Kidney epithelial cell (primary cell): ENCODE measurements at regions not wholly inside any gene's neighbourhood (a gene's known extent, or its start where the extent isn't known, plus 50 kb on each side); places are given as distances from the start of the nearest gene placed in this dataset.

Experiments used
- DNase-seq: peaks from one replicate; pipeline ENCODE4 v3.0.0-alpha.2; 2010; ENCODE audit warnings: low read depth
- H3K27me3 ChIP-seq: 2 replicates; pipeline ENCODE4 v1.6.0; 2011; ENCODE audit warnings: low read length; ENCODE audit not compliant: control insufficient read depth, insufficient read depth
- H3K36me3 ChIP-seq: 2 replicates; pipeline ENCODE4 v1.5.1; 2011; ENCODE audit warnings: low read length; ENCODE audit not compliant: control insufficient read depth, insufficient read depth
- H3K4me3 ChIP-seq: 2 replicates; pipeline ENCODE4 v1.5.1; 2011; ENCODE audit warnings: low read depth, mild to moderate bottlenecking, control low read depth, low read length
- TF ChIP-seq, protein P1 (sequence below): IDR thresholded peaks from 2 replicates; pipeline ENCODE4 v1.5.1; 2011; ENCODE audit warnings: mild to moderate bottlenecking, moderate library complexity, low read length, control low read depth, inconsistent platforms; ENCODE audit not compliant: insufficient read depth, poor library complexity, severe bottlenecking

DNA sequence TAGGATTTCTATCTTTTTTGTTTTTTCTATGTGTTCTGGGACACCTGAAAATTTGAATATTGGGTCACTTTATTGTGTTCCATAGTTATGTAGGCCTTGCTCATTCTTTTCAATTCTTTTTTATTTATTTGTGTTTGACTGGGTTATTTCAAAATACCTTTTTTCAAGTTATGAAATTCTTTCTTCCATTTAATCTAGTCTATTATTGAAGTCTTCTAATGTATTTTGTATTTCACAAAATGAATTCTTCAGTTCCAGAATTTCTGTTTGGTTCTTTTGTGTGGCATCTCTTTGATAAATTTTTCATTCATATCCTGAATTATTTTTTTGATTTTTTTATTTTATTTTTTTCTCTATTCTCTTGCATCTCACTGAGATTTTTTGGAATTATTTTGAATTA, 628.8 kb downstream of the NR2F1-AS1 start:
- DNase-seq = no peak
- no peak overlapping the region for H3K4me3 ChIP-seq
- no peaks in the 10 kb centered on the region for H3K27me3 ChIP-seq
- H3K36me3 ChIP-seq = no peaks in the 10 kb centered on the region
- TF ChIP-seq, protein P1, sequence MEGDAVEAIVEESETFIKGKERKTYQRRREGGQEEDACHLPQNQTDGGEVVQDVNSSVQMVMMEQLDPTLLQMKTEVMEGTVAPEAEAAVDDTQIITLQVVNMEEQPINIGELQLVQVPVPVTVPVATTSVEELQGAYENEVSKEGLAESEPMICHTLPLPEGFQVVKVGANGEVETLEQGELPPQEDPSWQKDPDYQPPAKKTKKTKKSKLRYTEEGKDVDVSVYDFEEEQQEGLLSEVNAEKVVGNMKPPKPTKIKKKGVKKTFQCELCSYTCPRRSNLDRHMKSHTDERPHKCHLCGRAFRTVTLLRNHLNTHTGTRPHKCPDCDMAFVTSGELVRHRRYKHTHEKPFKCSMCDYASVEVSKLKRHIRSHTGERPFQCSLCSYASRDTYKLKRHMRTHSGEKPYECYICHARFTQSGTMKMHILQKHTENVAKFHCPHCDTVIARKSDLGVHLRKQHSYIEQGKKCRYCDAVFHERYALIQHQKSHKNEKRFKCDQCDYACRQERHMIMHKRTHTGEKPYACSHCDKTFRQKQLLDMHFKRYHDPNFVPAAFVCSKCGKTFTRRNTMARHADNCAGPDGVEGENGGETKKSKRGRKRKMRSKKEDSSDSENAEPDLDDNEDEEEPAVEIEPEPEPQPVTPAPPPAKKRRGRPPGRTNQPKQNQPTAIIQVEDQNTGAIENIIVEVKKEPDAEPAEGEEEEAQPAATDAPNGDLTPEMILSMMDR = no peak

DNA sequence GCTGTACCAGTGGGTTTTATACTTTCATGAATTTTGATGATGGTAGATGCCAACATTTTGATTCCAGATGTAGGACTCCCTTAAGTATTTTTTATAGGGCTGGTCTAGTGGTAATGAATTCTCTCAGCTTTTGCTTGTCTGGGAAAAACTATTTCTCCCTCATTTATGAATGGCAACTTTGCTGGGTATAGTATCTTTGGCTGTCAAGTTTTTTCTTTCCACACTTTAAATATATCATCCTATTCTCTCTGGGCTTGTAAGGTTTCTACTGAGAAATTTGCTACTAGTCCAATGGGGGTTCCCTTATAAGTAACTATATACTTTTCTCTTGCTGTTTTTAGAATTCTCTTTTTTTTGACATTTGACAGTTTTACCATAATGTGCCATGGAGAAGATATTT, 629.3 kb downstream of the NR2F1-AS1 start:
- TF ChIP-seq, protein P1 = no peak
- Histone ChIP-seq H3K27me3 (no peaks in the 10 kb centered on the region), H3K36me3 (no peaks in the 10 kb centered on the region), H3K4me3 (no peak overlapping the region)
- no peak for DNase-seq

DNA sequence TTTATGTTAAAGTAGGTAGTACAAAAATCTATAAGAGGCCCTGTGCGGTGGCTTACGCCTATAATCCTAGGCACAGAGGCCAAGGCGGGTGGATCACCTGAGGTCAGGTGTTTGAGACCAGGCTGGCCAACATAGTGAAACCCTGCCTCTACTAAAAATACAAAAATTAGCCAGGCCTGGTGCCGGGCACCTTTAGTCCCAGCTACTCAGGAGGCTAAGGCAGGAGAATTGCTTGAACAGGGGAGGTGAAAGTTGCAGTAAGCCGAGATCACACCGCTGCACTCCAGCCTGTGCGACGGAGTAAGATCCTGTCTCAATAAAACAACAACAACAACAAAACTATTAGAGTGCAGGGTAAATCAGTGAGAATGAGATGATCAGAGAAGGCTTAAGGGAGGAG, 634.5 kb downstream of the NR2F1-AS1 start:
- Histone ChIP-seq H3K4me3 (no peak overlapping the region), H3K27me3 (no peaks in the 10 kb centered on the region), H3K36me3 (no peaks in the 10 kb centered on the region)
- TF ChIP-seq, protein P1 = no peak
- no peak for DNase-seq

DNA sequence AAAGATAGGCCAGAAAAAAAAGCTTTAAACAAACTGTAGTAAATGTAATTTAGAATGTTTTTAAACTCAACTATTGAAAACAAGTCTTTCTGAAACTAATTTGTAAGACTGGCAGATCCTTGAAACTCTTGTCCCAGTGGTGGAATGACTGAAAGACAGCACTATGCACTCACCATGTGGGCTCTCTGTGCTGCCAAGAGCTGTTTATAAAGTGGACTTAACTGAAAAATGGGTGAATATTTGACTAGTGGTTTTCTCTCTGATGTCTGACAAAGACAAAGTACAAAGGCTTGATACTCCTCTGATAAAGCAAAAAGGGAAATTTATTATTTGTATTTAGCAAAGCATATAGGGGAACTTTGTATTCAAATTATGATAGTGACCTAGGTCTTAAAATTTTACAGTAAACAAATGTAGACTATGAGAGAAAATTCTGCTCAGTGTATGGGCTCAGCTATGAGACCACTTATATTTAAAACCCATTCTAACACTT, 635.4 kb downstream of the NR2F1-AS1 start:
- H3K36me3 ChIP-seq = no peaks in the 10 kb centered on the region
- DNase-seq = peak; percentile 14
- TF ChIP-seq, protein P1 = no peak
- H3K27me3 ChIP-seq = no peaks in the 10 kb centered on the region
- no peak overlapping the region for H3K4me3 ChIP-seq

DNA sequence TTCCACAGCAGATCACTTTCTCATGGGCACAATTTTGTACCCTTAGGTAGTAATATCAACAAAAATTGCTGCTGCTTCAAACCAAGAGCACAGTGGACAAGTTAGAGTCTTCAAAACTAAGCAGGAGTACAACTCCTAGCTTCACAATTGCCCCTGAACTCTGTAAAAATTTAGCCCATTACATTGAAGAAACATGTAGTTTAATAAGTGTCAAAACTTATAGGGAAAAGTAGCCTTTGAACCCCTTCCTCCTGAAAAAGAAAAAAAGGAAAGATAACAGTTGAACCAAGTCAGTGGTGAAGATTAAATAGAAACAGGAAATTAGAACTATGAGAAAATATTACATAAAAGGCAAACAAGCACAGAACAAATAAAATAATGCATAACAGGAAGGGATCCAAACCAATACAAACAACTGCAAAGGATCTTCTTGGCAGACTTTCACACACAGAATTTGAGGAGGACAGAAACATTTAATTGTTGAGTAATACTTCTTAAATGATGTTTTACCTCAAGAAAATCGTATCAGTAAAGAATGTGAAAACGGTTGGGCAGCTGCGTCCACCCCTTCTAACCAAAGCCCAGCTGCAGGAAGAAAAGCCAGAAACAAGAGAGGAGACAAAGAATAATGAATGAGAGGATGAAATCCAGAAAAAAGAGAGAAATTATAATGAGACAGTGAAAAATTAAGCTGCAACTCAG, 636.0 kb downstream of the NR2F1-AS1 start:
- Histone ChIP-seq H3K27me3 (no peaks in the 10 kb centered on the region), H3K36me3 (no peaks in the 10 kb centered on the region), H3K4me3 (no peak overlapping the region)
- no peak for DNase-seq
- TF ChIP-seq, protein P1 = no peak

DNA sequence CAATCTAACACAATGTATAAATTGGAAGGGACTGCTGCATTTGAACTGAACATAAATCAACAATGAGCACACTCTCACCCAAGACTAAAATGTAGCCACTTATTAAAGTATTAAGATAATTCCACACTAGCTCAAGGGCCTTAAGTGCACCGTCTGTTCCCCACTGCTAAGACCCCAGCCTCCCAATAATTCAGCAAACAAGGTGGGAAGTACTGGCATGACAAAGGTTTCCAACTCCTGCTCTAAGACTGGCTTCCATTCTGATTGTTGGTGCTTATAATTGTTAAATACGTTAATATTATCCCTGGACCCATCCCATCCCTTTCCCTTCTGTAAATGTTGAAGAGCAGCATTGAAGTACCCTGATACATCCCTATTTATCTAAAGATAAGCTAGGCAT, 636.7 kb downstream of the NR2F1-AS1 start:
- no peaks in the 10 kb centered on the region for H3K27me3 ChIP-seq
- H3K4me3 ChIP-seq = no peak overlapping the region
- TF ChIP-seq, protein P1 = no peak
- no peak for DNase-seq
- H3K36me3 ChIP-seq = no peaks in the 10 kb centered on the region
